ENCODE measurements at regions not wholly inside any gene's neighbourhood (a gene's known extent, or its start where the extent isn't known, plus 50 kb on each side); places are given as distances from the start of the nearest gene placed in this dataset.

DNA sequence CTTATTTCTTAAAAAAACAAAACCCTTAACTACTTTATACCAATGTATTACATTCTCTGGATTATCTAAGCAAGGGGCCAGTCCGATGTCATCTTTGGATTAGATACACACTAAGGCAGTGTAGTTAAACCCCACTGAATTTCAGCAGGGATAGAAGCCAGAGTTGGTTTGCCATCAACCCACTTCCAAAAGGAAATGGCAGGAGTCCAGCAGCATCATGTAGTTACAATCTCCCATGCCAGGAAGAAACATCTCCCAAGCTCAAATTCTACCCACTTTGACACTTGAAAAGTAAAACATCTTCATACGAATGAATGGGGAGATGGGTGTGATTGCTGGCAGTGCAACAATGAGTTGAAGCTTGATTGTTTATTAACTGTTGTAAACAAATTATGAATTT lies 203.5 kb upstream of the PLXNC1 start:
- DNase-seq = no peak

DNA sequence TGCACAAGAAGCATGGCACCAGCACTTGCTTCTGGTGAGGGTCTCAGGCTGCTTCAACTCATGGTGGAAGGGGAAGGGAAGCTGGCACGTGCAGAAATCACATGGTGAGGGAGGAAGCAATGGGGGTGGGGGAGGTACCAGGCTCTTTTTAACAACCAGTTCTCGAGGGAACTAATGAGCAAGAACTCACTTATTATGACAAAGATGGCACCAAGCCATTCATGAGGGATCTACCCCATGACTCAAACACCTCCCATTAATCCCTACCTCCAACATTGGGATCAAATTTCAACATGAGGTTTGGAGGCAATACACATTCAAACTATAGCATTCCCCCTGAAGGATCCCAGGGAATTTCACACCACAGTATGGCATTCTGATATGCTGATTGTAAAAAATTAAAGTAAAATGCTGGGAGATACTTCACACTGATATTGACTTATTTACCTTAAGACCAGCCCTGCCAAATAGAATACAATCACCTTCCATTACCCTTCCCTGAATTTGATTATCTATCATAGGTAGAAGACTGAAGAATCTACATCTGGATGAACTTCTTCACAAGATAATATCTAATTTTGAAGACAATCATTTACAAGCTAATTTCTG lies 201.7 kb upstream of the PLXNC1 start:
- DNase-seq = no peak

DNA sequence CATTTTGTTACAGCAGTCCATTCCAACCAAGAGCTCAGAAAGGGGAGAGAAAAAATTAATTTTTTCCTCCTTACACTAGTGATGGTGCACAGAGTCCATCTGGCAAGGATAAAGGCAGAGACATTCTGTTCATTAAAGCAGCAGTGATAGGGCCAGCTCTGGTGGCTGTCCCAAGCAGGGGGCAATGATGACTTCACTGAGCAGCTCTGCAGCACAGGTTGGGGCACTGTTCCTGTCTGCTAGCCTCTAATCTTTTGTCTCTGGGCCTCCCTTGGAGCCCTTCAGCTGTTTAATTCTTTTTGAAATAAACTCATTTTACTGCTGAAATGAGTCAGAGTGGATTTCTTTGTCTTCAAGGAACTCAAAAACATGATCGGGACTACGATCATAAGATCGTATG lies 200.9 kb upstream of the PLXNC1 start:
- DNase-seq = no peak

DNA sequence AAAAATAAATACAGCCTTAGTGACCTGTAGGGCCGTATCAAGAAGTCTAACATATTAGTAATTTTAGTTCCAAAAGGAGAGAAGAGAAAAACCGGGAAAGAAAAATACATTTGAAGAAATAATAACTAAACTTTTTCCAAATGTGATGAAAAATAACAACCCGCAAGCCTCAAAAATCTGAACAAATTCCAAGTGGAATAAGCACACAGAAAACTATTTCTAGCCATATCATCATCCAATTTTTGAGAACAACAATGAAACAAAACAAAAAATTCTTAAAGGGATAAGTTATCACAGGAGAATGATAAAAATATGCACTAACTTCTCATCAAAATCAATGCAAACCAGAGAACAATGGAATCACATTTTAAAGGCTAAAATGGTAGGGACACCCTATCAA lies 198.1 kb upstream of the PLXNC1 start:
- DNase-seq = no peak

DNA sequence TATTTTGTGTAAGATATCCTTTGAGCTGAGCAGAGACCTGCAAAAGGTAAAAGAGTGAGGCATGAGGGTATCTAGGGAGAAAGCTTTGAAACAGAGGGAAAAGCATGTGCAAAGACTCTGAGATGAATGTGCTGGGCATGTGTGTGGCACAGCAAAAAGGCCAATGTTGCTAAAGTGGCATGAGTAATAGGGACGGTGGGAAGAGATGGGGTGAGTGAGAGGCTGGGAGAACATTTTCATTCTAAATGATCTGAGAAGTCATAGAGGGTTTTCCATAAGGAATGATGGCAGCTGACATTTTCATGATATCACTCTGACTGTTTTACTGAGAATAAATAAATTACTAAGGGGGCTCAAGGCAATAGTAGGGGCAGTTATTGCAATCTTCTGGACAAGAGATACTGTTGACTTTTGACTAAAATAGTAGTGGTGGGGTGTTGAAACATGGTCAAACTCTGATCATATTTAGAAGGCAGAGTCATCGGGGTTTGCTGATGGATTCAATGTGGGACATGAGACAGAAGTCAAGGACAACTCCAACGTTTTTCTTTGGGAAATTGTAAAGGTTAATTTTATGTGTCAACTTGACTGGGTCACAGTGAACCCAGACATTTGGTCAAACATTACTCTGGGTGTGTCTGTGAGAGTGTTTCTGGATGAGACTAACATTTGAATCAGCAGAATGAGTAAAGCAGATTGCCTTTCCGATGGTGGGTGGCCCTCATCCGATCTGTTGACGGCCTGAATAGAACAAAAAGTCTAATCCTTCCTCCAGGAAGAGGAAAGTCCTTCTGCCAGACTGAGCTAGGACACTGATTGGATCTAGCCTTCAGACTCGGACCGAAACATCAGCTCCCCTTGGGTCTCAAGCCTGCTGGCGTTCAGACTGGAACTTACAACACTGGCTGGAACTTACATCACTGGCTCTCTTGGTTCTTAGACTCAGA lies 193.9 kb upstream of the PLXNC1 start:
- DNase-seq = no peak

DNA sequence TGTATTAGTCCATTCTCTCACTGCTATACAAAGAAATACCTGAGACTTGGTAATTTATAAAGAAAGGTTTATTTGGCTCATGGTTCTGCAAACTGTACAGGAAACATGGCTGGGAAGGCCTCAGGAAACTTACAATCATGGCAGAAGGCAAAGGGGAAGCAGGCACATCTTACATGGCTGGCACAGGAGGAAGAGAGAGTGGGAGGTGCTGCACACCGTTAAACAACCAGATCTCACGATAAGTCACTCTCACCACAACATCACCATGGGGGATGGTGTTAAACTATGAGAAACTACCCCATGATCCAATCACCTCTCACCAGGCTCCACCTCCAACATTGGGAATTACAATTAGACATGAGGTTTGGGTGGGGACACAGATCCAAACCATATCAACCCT lies 191.8 kb upstream of the PLXNC1 start:
- no peak for DNase-seq

DNA sequence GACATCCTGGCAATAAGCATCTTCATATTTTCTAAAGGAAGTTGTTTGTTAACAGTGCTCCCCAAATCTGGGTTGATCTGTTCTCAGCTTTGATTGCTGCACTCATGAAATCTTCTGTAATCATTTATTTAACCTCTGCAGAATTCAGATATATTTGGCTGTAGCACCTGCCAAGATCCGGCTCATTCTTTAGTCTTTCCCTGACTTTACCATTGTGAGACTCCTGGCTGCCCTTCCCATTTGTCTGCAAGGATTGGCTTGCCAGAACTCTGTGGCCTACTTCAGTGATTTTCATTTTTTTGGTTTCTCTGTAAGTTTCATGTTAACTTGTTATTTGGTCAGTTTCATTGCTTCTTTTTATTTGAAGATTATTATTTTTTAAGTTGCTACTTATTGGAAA lies 191.2 kb upstream of the PLXNC1 start:
- no peak for DNase-seq

DNA sequence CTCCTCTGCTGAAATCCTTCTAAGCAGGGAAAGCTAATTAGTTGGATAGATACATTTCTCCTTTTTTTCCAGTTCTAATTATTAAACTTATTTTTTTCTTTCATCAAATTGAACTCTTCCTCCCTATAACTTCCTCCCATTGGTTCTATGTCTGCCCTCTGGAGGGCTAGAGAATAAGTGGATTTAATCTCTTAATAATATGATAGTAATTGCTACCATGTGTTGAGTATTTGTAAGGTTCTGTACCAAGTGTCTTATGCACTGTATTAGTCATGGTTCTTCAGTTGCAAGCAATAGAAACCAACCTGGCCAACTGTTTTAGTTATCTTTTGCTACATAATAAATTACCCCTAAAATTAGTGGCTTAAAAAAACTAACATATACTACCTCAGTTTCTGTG lies 190.5 kb upstream of the PLXNC1 start:
- no peak for DNase-seq

DNA sequence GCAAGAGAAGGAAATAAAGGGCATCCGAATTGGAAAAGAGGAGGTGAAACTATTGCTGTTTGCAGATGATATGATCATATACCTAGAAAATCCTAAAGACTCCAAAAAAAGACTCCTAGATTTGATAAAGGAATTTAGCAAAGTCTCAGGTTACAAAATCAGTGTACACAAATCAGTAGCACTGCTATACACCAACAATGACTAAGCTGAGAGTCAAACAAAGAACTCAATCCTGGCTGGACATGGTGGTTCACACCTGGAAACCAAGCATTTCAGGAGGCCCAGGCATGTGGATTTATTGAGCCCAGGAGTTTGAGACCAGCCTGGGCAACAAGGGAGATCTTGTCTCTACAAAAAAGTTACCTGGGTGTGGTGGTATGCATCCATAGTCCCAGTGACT lies 188.7 kb upstream of the PLXNC1 start:
- DNase-seq = no peak

DNA sequence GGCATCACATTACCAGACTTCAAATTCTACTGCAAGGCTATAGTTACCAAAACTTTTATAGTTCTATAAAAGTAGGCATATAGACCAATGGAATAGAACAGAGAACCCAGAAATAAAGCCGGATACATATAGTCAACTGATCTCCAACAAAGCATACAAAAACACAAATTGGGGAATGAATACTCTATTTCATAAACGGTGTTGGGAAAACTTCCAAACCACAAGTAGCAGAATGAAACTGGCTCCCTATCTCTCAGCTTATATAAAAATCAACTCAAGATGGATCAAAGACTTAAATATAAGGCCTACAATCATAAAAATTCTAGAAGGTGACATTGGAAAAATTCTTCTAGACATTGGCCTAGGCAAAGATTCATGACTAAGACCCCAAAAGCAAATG lies 187.9 kb upstream of the PLXNC1 start:
- DNase-seq = no peak

DNA sequence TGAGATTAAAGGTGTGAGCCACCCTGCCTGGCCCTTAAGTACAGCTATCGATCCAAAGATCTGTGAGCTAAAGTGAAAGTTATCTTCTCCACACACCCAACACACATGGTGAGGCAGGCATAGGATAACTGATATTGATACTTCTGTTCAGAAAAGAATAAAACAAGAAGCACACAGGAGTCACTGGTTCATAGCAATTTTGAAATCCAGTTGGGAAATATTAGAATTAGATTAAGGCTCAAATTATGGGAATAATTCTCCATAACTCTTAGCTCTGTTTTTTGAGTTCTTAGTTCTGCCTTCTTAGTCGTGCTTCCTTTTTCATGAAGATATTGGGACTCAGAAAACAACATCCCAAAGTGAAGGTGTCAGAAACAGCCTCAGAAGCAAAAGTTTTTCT lies 186.0 kb upstream of the PLXNC1 start:
- no peak for DNase-seq

DNA sequence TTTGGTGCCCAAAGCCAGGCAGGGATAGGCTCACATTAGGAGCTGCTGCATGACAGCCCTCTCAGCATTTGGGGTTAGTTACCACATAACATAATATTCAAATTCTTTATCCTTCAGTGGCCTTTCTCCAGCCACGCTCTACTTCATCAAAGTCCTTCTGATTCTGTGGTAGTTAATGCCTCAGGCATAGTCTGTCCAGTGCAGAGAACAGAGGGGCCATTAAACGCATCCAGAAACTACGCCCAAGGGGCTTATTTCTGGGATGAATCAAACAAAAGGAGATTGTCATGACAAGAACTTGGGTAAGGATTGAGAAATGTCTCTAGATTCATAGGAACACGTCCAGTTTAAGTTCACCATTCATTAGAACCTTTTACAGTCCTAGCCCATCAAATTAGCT lies 183.4 kb upstream of the PLXNC1 start:
- DNase-seq = no peak

DNA sequence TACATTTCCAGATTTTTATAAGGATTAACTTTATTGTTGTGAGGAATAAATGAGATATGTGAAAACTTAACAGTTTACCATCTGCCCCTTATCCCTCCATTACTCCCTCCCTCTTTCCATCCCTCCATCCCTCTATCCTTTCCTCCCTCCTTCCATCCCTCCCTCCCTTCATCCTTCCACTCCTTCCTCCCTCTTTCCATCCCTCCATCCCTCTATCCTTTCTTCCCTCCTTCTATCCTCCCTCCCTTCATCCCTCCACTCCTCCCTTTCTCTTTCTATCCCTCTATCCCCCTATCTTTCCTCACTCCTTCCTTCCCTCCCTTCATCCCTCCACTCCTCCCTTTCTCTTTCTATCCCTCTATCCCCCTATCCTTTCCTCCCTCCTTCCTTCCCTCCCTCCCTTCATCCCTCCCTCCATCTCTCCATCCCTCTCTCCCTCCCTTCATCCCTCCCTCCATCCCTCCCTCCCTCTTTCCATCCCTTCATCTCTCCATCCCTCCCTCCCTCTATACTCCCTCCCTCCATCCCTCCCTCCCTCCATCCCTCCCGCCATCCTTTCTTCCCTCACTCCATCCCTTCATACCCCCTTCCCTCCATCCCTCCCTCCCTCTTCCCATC lies 181.8 kb upstream of the PLXNC1 start:
- no peak for DNase-seq

DNA sequence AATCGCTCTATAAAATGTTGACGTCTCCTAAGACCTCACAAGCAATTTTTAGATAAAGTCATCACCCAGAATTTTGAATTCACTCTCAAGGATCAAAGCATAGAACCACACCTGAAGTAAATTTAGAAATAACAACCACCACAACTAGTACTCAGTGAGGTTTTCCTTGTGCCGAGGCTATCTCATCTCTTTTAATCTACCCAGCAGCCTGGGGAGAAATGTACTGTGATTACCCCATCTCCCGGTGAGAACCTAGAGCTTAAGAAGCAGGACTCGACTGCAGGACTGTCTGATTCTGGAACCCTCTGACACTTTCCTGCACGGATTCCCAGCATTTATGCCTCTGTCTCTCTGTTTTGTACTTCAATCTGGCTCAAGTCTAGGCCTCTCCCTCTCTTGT lies 180.9 kb upstream of the PLXNC1 start:
- no peak for DNase-seq

DNA sequence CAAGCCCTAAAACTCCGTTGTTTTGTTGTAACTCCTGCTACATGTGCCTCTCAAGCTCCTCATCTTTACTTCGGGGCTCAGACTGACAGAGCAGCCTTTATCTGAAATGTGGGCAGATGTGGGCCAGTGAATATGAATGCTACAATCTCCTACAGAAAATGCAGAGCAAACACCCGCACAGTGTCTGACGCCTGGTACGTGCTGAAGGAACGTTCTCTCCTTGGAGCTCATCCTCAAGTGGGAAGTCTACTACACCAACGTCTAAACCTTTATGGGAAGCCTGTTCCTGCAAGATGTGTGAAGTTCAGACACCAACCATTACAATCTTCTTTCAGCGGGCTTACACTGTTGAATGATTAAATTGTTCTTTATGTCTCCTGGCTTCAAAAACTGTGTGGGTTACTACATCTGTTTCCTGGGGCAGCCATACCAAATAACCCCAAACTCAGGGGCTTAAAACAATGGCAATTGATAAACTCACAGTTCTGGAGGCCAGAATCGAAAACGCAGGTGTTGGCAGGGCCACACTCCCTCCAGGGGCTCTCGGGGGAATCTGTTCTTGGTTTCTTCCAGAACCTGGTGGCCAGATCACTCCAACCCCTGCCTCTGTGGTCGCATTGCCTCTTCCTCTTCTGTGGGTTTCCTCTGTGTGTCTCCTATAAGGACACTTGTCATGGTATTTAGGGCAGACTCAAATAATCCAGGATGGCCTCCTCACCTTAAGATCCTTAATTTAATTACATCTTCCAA lies 179.7 kb upstream of the PLXNC1 start:
- DNase-seq = peak; percentile 64

DNA sequence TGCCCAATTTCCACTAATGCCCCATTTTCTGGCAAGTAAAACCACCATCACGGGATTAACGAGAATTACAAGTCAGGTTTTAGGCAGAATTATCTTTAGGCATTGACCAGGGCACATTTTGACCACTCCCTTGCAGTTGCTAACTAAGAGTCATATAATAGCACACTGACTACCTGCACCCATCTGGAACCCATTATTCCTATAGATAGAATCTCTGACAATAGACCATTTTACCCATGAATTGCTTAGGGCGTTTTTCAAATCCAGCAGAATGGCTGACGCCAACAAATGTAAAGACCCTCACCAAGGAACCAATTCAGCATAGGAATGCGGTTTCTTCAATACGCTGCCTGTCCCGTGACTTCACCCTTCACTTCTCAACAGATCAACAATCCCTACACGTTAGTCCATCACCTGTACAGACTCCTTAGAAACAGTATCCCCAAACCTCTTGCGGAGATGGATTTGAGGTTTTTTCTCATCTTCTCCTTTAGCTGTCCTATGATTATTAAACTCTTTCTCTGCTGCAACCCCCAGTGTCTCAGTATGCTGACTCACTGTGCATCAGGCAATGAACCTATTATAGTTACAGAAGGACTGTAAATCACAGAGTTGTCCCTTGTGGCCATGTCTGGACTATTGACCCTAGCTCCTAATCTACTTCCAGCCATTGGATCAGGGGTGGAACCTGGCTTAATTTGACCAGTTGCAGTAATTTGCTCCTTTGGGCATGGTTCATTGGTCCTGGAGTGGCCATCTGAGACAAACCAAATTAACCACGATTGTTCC lies 177.3 kb upstream of the PLXNC1 start:
- no peak for DNase-seq

DNA sequence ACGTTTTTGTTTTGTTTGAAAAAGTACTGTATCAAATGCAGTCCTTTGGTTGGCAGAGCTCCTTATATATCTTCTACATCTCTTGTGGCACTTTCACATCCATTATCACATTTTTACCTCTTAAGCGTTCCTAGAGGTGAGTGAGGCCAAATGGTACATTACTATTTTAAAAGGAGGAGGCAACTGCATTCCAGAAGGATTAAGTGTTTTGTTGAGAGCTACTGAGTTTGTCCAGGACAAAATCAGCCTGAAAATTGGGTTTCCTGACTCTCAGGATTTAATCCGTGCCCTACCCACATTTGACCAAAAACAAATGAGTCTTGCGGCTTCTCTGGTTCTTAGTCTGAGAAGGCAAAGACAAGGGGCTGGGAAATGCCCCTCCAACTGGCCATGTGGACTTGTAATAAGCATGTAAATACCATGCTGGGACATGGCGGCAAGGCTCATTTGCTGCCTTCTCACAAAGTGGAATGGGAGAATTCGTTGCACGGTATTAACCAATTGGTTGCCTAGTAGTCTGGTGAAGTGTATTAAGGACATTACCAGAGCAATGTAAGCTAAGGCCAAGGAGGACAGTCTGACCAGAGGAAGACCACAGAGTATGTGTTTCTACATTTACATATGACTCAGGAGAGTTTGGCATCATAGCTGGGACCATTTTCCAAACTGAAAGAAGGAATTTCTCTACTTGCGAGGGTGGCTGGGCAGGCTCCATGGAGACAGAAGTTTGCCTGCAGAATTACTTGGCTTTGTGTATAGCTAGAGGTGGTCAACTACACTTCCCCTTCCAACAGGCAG lies 175.8 kb upstream of the PLXNC1 start:
- DNase-seq = no peak

DNA sequence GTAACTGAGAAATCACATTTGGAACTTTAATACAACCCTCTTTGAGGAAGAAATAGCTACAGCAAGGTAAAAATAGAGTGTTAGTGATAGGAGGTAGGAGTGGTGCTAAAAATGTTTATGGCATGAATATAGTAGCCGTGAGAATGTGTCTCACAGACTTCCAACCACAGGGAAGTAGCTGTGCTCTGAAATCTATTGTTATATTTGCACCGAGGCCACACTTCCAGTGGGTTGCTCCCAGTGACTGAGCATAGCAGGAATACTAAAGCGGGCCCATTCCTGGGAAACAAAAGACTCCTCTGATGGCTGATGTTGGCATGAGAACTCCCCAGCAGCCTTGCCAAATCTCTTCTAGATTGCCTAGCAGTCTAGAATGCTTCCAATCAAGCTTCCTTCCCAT lies 174.1 kb upstream of the PLXNC1 start:
- DNase-seq = no peak

DNA sequence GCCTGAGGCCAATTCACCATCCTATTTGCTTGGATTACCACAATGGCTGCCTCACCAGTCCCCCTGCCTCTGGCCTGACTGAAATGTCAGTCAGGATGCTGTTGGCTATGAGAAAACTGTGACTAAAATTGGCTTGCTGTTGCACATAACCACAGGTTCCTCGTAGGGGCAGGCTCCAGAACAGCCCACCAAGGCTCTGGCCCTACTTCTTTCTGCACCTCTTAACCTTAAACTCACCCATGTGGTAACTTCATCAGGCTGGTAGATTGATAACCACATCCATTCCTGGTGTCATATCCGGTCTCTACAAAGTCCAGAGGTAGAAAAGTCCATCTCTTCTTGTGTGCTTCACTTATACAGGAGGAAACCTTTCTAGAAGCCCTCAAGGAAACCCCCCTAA lies 172.4 kb upstream of the PLXNC1 start:
- no peak for DNase-seq

DNA sequence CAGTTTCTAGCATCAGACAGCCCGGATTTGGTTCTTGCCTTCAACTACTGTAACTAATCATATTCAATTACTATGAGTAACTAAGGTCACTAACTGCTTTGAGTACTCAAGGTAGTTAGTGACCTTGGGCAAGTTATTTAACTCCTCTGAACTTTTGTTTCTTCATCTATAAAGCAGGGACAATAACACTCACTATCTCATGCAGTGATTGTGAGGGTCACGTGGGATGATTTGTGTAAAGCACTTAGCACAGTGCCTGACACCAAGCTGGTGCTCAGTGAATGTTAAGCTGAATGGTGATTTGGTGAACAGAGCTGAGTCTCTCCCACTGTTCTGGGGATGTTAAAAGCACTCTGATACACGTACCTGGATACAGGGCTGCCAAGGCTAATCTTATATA lies 171.3 kb upstream of the PLXNC1 start:
- DNase-seq = no peak

DNA sequence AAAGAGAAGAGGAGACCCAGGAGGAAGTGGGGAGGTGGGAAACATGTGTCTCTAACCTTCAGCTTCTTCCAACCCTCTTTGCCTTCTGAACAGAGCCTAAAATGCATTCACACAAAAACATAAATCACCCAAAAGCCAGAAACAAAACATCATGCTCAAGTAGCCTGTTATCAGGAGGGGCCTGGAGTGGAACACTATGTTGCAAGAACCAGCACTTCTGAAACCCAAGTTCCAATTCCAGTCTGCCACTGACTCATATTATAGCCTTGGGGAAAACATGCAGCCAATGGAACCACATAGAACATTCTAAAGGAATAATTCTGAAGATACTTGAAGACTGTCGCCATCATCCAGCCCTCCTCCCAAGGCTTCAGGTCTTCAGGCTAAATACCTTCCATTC lies 169.8 kb upstream of the PLXNC1 start:
- DNase-seq = no peak

DNA sequence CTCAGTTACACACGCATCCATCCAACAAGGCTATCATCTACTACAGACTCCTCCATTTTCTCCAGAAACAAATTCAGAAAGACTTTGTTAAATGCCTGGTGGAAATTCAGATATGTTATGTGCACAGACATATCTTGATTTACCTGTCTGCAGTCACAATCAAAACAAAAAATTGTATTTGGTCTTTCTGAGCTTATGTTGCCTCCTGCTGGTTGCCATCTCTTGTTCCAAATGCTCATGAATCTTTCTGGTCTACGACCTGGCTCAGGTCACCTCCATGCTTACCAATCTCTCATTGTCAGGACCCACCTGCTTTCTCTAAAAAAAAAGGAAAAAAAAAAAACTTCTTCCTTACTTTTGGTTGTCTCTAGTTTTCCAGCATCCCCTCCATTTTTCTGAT lies 169.2 kb upstream of the PLXNC1 start:
- peak; percentile 62 for DNase-seq
